A549 (cell line): ENCODE measurements at regions not wholly inside any gene's neighbourhood (a gene's known extent, or its start where the extent isn't known, plus 50 kb on each side); places are given as distances from the start of the nearest gene placed in this dataset.

Experiments
- ATAC-seq, 2 experiments: fragments of 200-7000 bp in 1 of 2; fragments of >200 bp in 1 of 2; cut with Nextera tagmentation in 1 of 2; cut with Tn5 transposase in 1 of 2; 3 replicates each; pipeline versions ENCODE4 v1.8.0 to v1.9.1; 2018 to 2020; ENCODE audit warnings: mild to moderate bottlenecking in 1 of 2, moderate library complexity in 1 of 2
- CTCF ChIA-PET: fragments of 300-600 bp; sonication (Branson Sonifier 250); formaldehyde crosslinking; extraction: SDS; loops from one replicate; lab custom pipeline; 2021; ENCODE audit warnings: antibody characterized with exemption, inconsistent platforms; lab: Yijun Ruan, JAX
- POLR2A ChIA-PET: fragments of 350-600 bp; formaldehyde crosslinking; extraction: SDS; loops from one replicate; lab custom pipeline; 2021; ENCODE audit warnings: antibody characterized with exemption, inconsistent platforms; lab: Yijun Ruan, JAX
- DNase-seq, 2 experiments: peaks; one replicate each; pipeline versions ENCODE4 v3.0.0 to v3.0.0-alpha.2; 2011 to 2016; ENCODE audit warnings: low read depth in 1 of 2, low spot score in 1 of 2
- FAIRE-seq: peaks from 2 replicates; lab custom pipeline; 2011; peaks lifted over from hg19 to GRCh38; lab: Jason Lieb, UNC
- H3K27ac ChIP-seq, 2 experiments: fragments of >200 bp; sonication (Bioruptor Twin); formaldehyde crosslinking; 3 replicates each; pipeline ENCODE4 v1.5.1; 2016 to 2017
- H3K4me1 ChIP-seq: fragments of >200 bp; sonication (Bioruptor Twin); formaldehyde crosslinking; 3 replicates; pipeline ENCODE4 v1.6.1; 2016
- H3K4me2 ChIP-seq: fragments of >200 bp; sonication (Bioruptor Twin); formaldehyde crosslinking; 3 replicates; pipeline ENCODE4 v1.6.1; 2016
- H3K4me3 ChIP-seq: fragments of >200 bp; sonication (Bioruptor Twin); formaldehyde crosslinking; 3 replicates; pipeline ENCODE4 v1.5.1; 2016
- H3K9me3 ChIP-seq: fragments of >200 bp; sonication (Bioruptor Twin); formaldehyde crosslinking; 3 replicates; pipeline ENCODE4 v1.6.1; 2016
- CBX2 ChIP-seq: fragments of 200-600 bp; sonication (generic); IDR thresholded peaks from 2 replicates; pipeline ENCODE4 v1.6.1; 2016; ENCODE audit warnings: low read depth, mild to moderate bottlenecking, borderline replicate concordance
- EHF ChIP-seq: fragments of 250-450 bp; sonication (Bioruptor Pico); IDR thresholded peaks from 2 replicates; pipeline ENCODE4 v1.5.0; 2020; ENCODE audit warnings: mild to moderate bottlenecking
- ELK1 ChIP-seq: fragments of 150-350 bp; IDR thresholded peaks from 2 replicates; pipeline ENCODE4 v1.6.1; 2014; ENCODE audit warnings: low read depth, mild to moderate bottlenecking, low read length
- FOSL2 ChIP-seq, 2 experiments: fragments of 450-650 bp in 1 of 2; fragments of >200 bp in 1 of 2; sonication (Bioruptor Twin) in 1 of 2; formaldehyde crosslinking; IDR thresholded peaks; 2 replicates each; pipeline versions ENCODE4 v1.5.0 to v1.6.1; 2016 to 2020; ENCODE audit warnings: mild to moderate bottlenecking in 1 of 2, moderate library complexity in 1 of 2
- HES2 ChIP-seq: fragments of >200 bp; sonication (Bioruptor Twin); formaldehyde crosslinking; IDR thresholded peaks from 2 replicates; pipeline ENCODE4 v1.6.1; 2016
- HEYL ChIP-seq: fragments of 250-450 bp; sonication (Bioruptor Pico); IDR thresholded peaks from 2 replicates; pipeline ENCODE4 v1.8.0; 2021; ENCODE audit warnings: mild to moderate bottlenecking, moderate library complexity
- KDM1A ChIP-seq: fragments of 200-600 bp; sonication (generic); IDR thresholded peaks from 2 replicates; pipeline ENCODE4 v1.6.1; 2016; ENCODE audit warnings: low read depth, mild to moderate bottlenecking
- KDM5A ChIP-seq: fragments of 200-600 bp; sonication (generic); IDR thresholded peaks from 2 replicates; pipeline ENCODE4 v1.6.1; 2016; ENCODE audit warnings: antibody characterized with exemption, mild to moderate bottlenecking
- NFE2L2 ChIP-seq: fragments of 150-350 bp; conservative IDR thresholded peaks from 2 replicates; pipeline ENCODE4 v1.6.1; 2014; ENCODE audit warnings: low read length
- NPAS2 ChIP-seq: fragments of 250-450 bp; sonication (Bioruptor Pico); IDR thresholded peaks from 2 replicates; pipeline ENCODE4 v1.8.0; 2022; ENCODE audit warnings: mild to moderate bottlenecking, moderate library complexity, borderline replicate concordance
- PBX3 ChIP-seq: IDR thresholded peaks from 2 replicates; pipeline ENCODE4 v1.6.1; 2012
- RFX5 ChIP-seq: fragments of 450-650 bp; IDR thresholded peaks from 2 replicates; pipeline ENCODE4 v1.7.1; 2014; ENCODE audit warnings: antibody characterized with exemption, mild to moderate bottlenecking, moderate library complexity
- RNF2 ChIP-seq: fragments of 200-600 bp; sonication (generic); IDR thresholded peaks from 2 replicates; pipeline ENCODE4 v1.6.1; 2016; ENCODE audit warnings: low read depth, mild to moderate bottlenecking, antibody characterized with exemption, moderate library complexity, borderline replicate concordance
- SMC3 ChIP-seq: fragments of >200 bp; sonication (Bioruptor Twin); formaldehyde crosslinking; IDR thresholded peaks from 3 replicates; pipeline ENCODE4 v1.6.1; 2018; ENCODE audit warnings: inconsistent platforms
- TFCP2L1 ChIP-seq: fragments of 250-450 bp; sonication (Bioruptor Pico); IDR thresholded peaks from 2 replicates; pipeline ENCODE4 v1.5.0; 2021; ENCODE audit warnings: mild to moderate bottlenecking
- ZC3H11A ChIP-seq: fragments of 450-650 bp; IDR thresholded peaks from 2 replicates; pipeline ENCODE4 v1.6.1; 2014; ENCODE audit warnings: antibody characterized with exemption, mild to moderate bottlenecking
- ZNF302 ChIP-seq: fragments of 250-450 bp; sonication (Bioruptor Pico); IDR thresholded peaks from 2 replicates; pipeline ENCODE4 v1.9.0; 2021; ENCODE audit warnings: inconsistent platforms, mild to moderate bottlenecking, moderate library complexity
- ZSCAN20 ChIP-seq: fragments of 250-450 bp; sonication (Bioruptor Pico); IDR thresholded peaks from 2 replicates; pipeline ENCODE4 v1.8.0; 2022; ENCODE audit warnings: mild to moderate bottlenecking, moderate library complexity
- WGBS: methylation state at CpG from one replicate; pipeline ENCODE4 v1.1.6; 2017; ENCODE audit errors: missing lambda C conversion rate; 5-methylcytosine and 5-hydroxymethylcytosine counted together
- TF ChIP-seq, protein P1 (sequence below): fragments of >200 bp; sonication (Bioruptor Twin); formaldehyde crosslinking; IDR thresholded peaks from 3 replicates; pipeline ENCODE4 v1.6.1; 2016
- TF ChIP-seq, protein P2 (sequence below): IDR thresholded peaks from 2 replicates; pipeline ENCODE4 v1.6.1; 2012; ENCODE audit warnings: low read depth, borderline replicate concordance
- TF ChIP-seq, protein P3 (sequence below): IDR thresholded peaks from 2 replicates; pipeline ENCODE4 v1.6.1; 2012

DNA sequence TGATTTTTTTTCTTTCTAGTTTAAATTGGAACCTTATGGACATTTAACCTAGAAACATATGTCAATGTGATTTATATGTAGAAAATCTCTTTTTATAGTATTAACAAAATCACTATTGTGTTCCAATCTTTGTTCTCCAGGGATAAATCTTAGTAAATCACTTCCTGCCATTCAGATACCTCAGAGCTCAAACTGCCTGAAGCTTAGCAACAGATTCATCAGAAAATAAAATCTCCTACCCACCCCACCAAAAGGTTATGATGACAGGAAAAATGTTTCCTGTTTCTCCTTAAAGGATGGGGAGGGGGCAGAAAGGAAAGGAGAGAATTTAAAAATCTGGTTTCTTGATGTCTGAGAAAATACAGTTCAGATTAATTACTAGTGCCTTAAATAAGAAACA lies 105.0 kb upstream of the TUT7 start (continued):
- TF ChIP-seq, protein P1, sequence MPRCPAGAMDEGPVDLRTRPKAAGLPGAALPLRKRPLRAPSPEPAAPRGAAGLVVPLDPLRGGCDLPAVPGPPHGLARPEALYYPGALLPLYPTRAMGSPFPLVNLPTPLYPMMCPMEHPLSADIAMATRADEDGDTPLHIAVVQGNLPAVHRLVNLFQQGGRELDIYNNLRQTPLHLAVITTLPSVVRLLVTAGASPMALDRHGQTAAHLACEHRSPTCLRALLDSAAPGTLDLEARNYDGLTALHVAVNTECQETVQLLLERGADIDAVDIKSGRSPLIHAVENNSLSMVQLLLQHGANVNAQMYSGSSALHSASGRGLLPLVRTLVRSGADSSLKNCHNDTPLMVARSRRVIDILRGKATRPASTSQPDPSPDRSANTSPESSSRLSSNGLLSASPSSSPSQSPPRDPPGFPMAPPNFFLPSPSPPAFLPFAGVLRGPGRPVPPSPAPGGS: no peak
- TF ChIP-seq CBX2 (no peak), RNF2 (no peak), TFCP2L1 (CRISPR knock-in tag) (no peak), NFE2L2 (no peak)
- TF ChIP-seq, protein P2, sequence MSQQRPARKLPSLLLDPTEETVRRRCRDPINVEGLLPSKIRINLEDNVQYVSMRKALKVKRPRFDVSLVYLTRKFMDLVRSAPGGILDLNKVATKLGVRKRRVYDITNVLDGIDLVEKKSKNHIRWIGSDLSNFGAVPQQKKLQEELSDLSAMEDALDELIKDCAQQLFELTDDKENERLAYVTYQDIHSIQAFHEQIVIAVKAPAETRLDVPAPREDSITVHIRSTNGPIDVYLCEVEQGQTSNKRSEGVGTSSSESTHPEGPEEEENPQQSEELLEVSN: no peak
- TF ChIP-seq, protein P3, sequence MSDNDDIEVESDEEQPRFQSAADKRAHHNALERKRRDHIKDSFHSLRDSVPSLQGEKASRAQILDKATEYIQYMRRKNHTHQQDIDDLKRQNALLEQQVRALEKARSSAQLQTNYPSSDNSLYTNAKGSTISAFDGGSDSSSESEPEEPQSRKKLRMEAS: no peak

DNA sequence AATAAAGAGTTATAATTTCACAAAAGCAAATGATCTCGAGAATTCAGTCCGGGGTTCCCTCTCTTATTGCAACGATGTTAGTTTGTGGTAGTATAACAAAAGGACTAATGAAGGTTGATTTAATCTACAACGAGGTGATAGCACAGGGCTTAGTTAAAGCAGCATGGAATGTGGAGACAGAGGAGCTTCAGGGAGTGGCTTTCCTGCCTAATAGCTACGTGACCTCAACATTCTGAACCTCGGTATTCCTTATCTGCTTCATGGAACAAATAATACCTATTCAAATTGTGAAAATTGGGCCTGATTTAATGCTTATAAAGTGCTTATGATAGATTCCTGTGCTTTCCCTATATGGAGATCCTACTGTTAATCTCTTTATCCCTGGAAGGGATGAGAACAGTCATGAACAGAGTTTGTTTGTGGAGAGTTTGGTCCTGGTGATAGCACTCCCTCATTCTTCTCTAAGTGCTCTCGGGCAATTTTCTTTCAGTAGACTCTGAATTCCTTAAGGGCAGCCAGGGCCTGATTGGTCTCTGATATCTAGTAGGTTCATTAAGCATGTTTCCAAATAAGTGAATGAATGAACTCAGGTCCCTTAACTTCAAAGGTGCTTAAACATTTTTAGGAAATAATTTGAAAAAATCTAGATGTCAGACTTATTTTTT lies 104.1 kb upstream of the TUT7 start:
- no peaks in the 10 kb centered on the region for H3K9me3 ChIP-seq
- ChIA-PET CTCF (interaction anchor here (1.0 kb wide), 1 partner anchor 24 kb away, joined by 6 read pairs; no protein-coding TSS in a partner anchor), POLR2A (no interaction called here)
- DNase-seq (no peak), ATAC-seq (no peak), FAIRE-seq (no peak)
- H3K4me3 ChIP-seq: no peak overlapping the region
- H3K4me2 ChIP-seq: no peak overlapping the region
- 16% methylated on average over 7 of the region's 7 CpGs for WGBS
- no peak for TF ChIP-seq SMC3
- TF ChIP-seq RFX5: no peak
- no peak for TF ChIP-seq KDM5A
- no peak for TF ChIP-seq KDM1A
- no peak for TF ChIP-seq HEYL
- TF ChIP-seq, protein P1: no peak
- no peak for TF ChIP-seq CBX2
- TF ChIP-seq ZSCAN20 (CRISPR knock-in tag): no peak
- no peak for TF ChIP-seq FOSL2 (IDR thresholded peaks at IDR 0.05)
- TF ChIP-seq FOSL2 (CRISPR knock-in tag; IDR thresholded peaks at IDR 0.05): no peak
- TF ChIP-seq PBX3: no peak
- no peak for TF ChIP-seq ELK1
- TF ChIP-seq ZNF302 (CRISPR knock-in tag): no peak
- no peak for TF ChIP-seq EHF (CRISPR knock-in tag)
- no peak for TF ChIP-seq HES2
- TF ChIP-seq NPAS2 (CRISPR knock-in tag): no peak
- no peak for TF ChIP-seq ZC3H11A
- H3K27ac ChIP-seq: no peak overlapping the region
- no peaks in the 10 kb centered on the region for H3K4me1 ChIP-seq
